Peyer's patch (tissue), 4 donors: ENCODE measurements at regions not wholly inside any gene's neighbourhood (a gene's known extent, or its start where the extent isn't known, plus 50 kb on each side); places are given as distances from the start of the nearest gene placed in this dataset.

Source experiments
- DNase-seq, 3 donors: peaks; one replicate each; pipeline ENCODE4 v3.0.0-alpha.2; 2017 to 2019
- H3K27ac ChIP-seq, 4 donors: fragments of 200-600 bp; sonication (generic); one replicate each; pipeline ENCODE4 v1.5.1; 2016 to 2019
- H3K27me3 ChIP-seq, 2 donors: fragments of 200-600 bp; sonication (generic); one replicate each; pipeline ENCODE4 v1.5.1; 2019
- H3K36me3 ChIP-seq, 3 donors: fragments of 200-600 bp; sonication (generic); one replicate each; pipeline ENCODE4 v1.5.1; 2016 to 2019
- H3K4me1 ChIP-seq, 4 donors: fragments of 200-600 bp; sonication (generic); one replicate each; pipeline ENCODE4 v1.5.1; 2016 to 2019
- H3K4me3 ChIP-seq, 4 donors: fragments of 200-600 bp; sonication (generic); 1 replicate in 3 of 4; 2 replicates in 1 of 4; pipeline ENCODE4 v1.5.1; 2016 to 2019; ENCODE audit warnings: mild to moderate bottlenecking in 1 of 4
- H3K9me3 ChIP-seq, 4 donors: fragments of 200-600 bp; sonication (generic); one replicate each; pipeline ENCODE4 v1.5.1; 2016 to 2019; ENCODE audit warnings: mild to moderate bottlenecking in 1 of 4
- POLR2A ChIP-seq, 2 donors: fragments of 450-650 bp; IDR thresholded peaks; one replicate each; pipeline ENCODE4 v1.5.1; 2017; ENCODE audit warnings: antibody characterized with exemption in 2 of 2, mild to moderate bottlenecking in 2 of 2, moderate library complexity in 2 of 2
- TF ChIP-seq, protein P1 (sequence below), 6 experiments: fragments of 450-650 bp in 4 of 6; fragments of 200-600 bp in 2 of 6; sonication (generic) in 1 of 6; IDR thresholded peaks; one replicate each; pipeline ENCODE4 v1.5.1; 2017 to 2019; ENCODE audit warnings: antibody characterized with exemption in 6 of 6, mild to moderate bottlenecking in 3 of 6, moderate library complexity in 1 of 6

DNA sequence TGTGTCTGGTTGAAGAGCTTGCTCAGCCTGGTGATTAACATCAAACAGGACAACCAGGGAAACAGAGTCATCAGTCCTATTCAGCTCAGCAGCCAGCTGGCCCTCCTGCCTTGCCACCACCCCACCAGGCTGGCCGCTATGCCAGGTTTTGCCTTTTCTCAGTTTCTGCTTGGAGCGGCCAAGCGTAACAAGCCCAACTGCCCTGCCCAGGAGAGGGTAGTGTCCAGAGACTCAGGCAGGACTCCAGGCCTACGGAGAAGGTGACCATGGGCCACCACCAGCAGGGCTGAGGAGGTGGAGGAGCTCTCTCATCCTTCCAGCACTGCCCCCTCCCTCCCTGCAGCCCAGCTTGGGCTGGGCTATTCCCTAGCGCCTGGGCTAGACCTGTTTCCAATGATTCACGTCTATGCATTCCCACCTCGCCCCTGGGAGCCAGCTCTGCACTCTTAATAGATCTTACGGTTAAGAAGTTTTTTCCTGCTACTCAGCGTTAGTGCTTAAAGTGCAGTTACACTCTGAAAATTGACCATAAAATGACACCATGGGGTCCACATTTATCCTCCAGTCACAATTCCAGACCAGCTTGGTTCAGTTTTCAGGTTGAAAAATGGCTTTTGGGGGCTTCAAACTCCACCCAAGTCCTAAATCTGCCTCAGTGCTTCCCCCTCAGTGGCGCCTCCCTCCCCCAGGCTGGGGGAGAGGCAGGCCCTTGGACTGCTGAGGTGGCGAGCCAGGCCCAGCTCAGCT lies 124.0 kb upstream of the PJA1 start:
- H3K27ac ChIP-seq: no peak overlapping the region
- no peaks in the 10 kb centered on the region for H3K36me3 ChIP-seq
- H3K4me3 ChIP-seq: no peak overlapping the region
- no peaks in the 10 kb centered on the region for H3K4me1 ChIP-seq
- DNase-seq: no peak
- no peaks in the 10 kb centered on the region for H3K9me3 ChIP-seq
- no peaks in the 10 kb centered on the region for H3K27me3 ChIP-seq
- no peak for TF ChIP-seq POLR2A (IDR thresholded peaks at IDR 0.05)
- TF ChIP-seq, protein P1, sequence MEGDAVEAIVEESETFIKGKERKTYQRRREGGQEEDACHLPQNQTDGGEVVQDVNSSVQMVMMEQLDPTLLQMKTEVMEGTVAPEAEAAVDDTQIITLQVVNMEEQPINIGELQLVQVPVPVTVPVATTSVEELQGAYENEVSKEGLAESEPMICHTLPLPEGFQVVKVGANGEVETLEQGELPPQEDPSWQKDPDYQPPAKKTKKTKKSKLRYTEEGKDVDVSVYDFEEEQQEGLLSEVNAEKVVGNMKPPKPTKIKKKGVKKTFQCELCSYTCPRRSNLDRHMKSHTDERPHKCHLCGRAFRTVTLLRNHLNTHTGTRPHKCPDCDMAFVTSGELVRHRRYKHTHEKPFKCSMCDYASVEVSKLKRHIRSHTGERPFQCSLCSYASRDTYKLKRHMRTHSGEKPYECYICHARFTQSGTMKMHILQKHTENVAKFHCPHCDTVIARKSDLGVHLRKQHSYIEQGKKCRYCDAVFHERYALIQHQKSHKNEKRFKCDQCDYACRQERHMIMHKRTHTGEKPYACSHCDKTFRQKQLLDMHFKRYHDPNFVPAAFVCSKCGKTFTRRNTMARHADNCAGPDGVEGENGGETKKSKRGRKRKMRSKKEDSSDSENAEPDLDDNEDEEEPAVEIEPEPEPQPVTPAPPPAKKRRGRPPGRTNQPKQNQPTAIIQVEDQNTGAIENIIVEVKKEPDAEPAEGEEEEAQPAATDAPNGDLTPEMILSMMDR (IDR thresholded peaks at IDR 0.05): no peak

- H3K36me3 ChIP-seq: no peaks in the 10 kb centered on the region
- H3K27ac ChIP-seq: no peak overlapping the region
- no peaks in the 10 kb centered on the region for H3K27me3 ChIP-seq
- TF ChIP-seq, protein P1 (IDR thresholded peaks at IDR 0.05): no peak
- TF ChIP-seq POLR2A (IDR thresholded peaks at IDR 0.05): no peak
- no peaks in the 10 kb centered on the region for H3K9me3 ChIP-seq
- H3K4me1 ChIP-seq: no peaks in the 10 kb centered on the region
- no peak for DNase-seq
- no peak overlapping the region for H3K4me3 ChIP-seq
Measured at GRCh38 chrX:69287095-69287494, 121.8 kb upstream of the PJA1 start.

GRCh38 chrX:69286565-69286906 lies 121.3 kb upstream of the PJA1 start:
- Histone ChIP-seq H3K4me1 (no peaks in the 10 kb centered on the region), H3K27ac (no peak overlapping the region), H3K9me3 (no peaks in the 10 kb centered on the region), H3K36me3 (no peaks in the 10 kb centered on the region), H3K4me3 (no peak overlapping the region), H3K27me3 (no peaks in the 10 kb centered on the region)
- DNase-seq: no peak
- TF ChIP-seq POLR2A (IDR thresholded peaks at IDR 0.05): no peak
- TF ChIP-seq, protein P1 (IDR thresholded peaks at IDR 0.05): no peak

DNA sequence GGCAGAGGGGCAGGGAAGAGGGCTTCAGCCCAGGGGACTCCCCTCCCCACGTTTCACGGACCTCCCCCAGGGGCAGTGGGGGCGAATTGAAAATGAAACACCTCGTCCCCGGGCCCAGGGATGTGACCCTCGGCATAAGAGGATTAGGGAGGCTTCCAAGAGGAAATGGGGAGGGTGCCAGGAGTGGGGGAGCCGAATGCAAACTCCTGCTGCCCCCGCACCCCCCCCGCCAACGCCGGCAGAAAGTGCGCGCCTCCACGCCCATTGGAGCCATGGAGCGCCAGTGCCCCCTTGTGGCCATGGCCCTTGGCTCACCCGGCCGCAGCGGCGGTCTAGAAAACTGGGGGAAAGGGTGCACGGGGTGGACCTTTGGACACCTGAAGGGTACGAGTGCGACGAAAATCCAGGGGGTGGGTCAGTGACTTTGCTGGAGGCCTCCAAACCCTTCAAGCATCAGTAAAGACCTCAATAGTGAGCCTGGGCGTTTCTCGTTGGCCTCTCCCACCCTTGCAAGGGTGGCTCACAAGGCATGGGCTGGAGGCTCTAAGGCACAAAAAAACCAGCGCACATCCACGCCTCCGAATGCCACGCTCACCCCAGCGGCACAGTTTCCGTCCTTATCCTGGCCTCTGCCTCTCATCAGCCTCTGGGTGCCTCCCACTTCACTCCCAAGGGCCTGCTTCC lies 120.8 kb upstream of the PJA1 start:
- Histone ChIP-seq H3K27me3 (no peaks in the 10 kb centered on the region), H3K4me3 (peak overlapping the region in 3 of 4 donors; percentile 15 to 51 (median 26)), H3K27ac (peak overlapping the region in 3 of 4 donors; percentile 7 to 62 (median 12)), H3K9me3 (no peaks in the 10 kb centered on the region), H3K4me1 (no peaks in the 10 kb centered on the region), H3K36me3 (no peaks in the 10 kb centered on the region)
- TF ChIP-seq, protein P1 (IDR thresholded peaks at IDR 0.05): peak; percentile 34 to 80 (median 72)
- no peak for TF ChIP-seq POLR2A (IDR thresholded peaks at IDR 0.05)
- peak; percentile 50 to 69 (median 65) for DNase-seq

- TF ChIP-seq, protein P1 (IDR thresholded peaks at IDR 0.05): no peak
- TF ChIP-seq POLR2A (IDR thresholded peaks at IDR 0.05): no peak
- Histone ChIP-seq H3K27ac (peak overlapping the region in 3 of 4 donors; percentile 7 to 62 (median 12)), H3K9me3 (no peaks in the 10 kb centered on the region), H3K4me3 (peak overlapping the region in 3 of 4 donors; percentile 15 to 51 (median 26)), H3K4me1 (no peaks in the 10 kb centered on the region), H3K36me3 (no peaks in the 10 kb centered on the region), H3K27me3 (no peaks in the 10 kb centered on the region)
- DNase-seq: no peak
Measured at GRCh38 chrX:69285401-69285877, 120.2 kb upstream of the PJA1 start.
